DND-41 (cell line): ENCODE measurements at regions not wholly inside any gene's neighbourhood (a gene's known extent, or its start where the extent isn't known, plus 50 kb on each side); places are given as distances from the start of the nearest gene placed in this dataset.

Source experiments
- EZH2 ChIP-seq: IDR thresholded peaks from 3 replicates; pipeline ENCODE4 v1.6.1; 2012; ENCODE audit warnings: borderline replicate concordance, low read depth, mild to moderate bottlenecking, moderate library complexity, low read length, inconsistent platforms; ENCODE audit not compliant: severe bottlenecking
- TF ChIP-seq, protein P1 (sequence below): IDR thresholded peaks from 2 replicates; pipeline ENCODE4 v1.5.1; 2012; ENCODE audit warnings: borderline replicate concordance, low read length, moderate library complexity, mild to moderate bottlenecking; ENCODE audit not compliant: poor library complexity, severe bottlenecking; ENCODE audit errors: extremely low read depth

GRCh38 chr11:119850822-119851409 is 121.9 kb upstream of the NECTIN1 start:
- TF ChIP-seq, protein P1, sequence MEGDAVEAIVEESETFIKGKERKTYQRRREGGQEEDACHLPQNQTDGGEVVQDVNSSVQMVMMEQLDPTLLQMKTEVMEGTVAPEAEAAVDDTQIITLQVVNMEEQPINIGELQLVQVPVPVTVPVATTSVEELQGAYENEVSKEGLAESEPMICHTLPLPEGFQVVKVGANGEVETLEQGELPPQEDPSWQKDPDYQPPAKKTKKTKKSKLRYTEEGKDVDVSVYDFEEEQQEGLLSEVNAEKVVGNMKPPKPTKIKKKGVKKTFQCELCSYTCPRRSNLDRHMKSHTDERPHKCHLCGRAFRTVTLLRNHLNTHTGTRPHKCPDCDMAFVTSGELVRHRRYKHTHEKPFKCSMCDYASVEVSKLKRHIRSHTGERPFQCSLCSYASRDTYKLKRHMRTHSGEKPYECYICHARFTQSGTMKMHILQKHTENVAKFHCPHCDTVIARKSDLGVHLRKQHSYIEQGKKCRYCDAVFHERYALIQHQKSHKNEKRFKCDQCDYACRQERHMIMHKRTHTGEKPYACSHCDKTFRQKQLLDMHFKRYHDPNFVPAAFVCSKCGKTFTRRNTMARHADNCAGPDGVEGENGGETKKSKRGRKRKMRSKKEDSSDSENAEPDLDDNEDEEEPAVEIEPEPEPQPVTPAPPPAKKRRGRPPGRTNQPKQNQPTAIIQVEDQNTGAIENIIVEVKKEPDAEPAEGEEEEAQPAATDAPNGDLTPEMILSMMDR, result no peak
- no peak for TF ChIP-seq EZH2
